OCI-LY1 (cell line): ENCODE measurements at regions not wholly inside any gene's neighbourhood (a gene's known extent, or its start where the extent isn't known, plus 50 kb on each side); places are given as distances from the start of the nearest gene placed in this dataset.

Experiments used
- H2AFZ ChIP-seq: fragments of 200-600 bp; sonication (generic), shearing (Covaris generic); 2 replicates; pipeline ENCODE4 v1.6.0; 2014; ENCODE audit warnings: antibody characterized with exemption, mild to moderate bottlenecking, low read length
- H3F3A ChIP-seq: fragments of 200-600 bp; sonication (generic), shearing (Covaris generic); 2 replicates; pipeline ENCODE4 v1.6.0; 2014; ENCODE audit warnings: mild to moderate bottlenecking, antibody characterized with exemption, low read length, moderate library complexity; ENCODE audit not compliant: insufficient read depth
- H3K27ac ChIP-seq: fragments of 200-600 bp; sonication (generic); 2 replicates; pipeline ENCODE4 v1.5.1; 2014; ENCODE audit warnings: low read length, mixed run types, mild to moderate bottlenecking, low read depth; ENCODE audit not compliant: poor library complexity, severe bottlenecking
- H3K27me3 ChIP-seq: fragments of 200-600 bp; sonication (generic); 2 replicates; pipeline ENCODE4 v1.6.0; 2014; ENCODE audit warnings: antibody characterized with exemption, mild to moderate bottlenecking, low read length, moderate library complexity; ENCODE audit not compliant: insufficient read depth
- H3K36me3 ChIP-seq: fragments of 200-600 bp; sonication (generic); 2 replicates; pipeline ENCODE4 v1.6.1; 2014; ENCODE audit warnings: mild to moderate bottlenecking, antibody characterized with exemption, low read length, moderate library complexity, mixed read lengths; ENCODE audit not compliant: insufficient read depth
- H3K4me1 ChIP-seq: fragments of 200-600 bp; sonication (generic); 2 replicates; pipeline ENCODE4 v1.5.1; 2014; ENCODE audit warnings: mild to moderate bottlenecking, low read length, moderate library complexity; ENCODE audit not compliant: insufficient read depth, severe bottlenecking
- H3K4me2 ChIP-seq: fragments of 200-600 bp; sonication (generic), shearing (Covaris generic); 2 replicates; pipeline ENCODE4 v1.6.1; 2014; ENCODE audit warnings: low read length
- H3K4me3 ChIP-seq: fragments of 200-600 bp; sonication (generic); 2 replicates; pipeline ENCODE4 v1.5.1; 2014; ENCODE audit warnings: low read length, low read depth, mild to moderate bottlenecking, mixed read lengths; ENCODE audit not compliant: poor library complexity, severe bottlenecking
- H3K79me2 ChIP-seq: fragments of 200-600 bp; shearing (Covaris generic); 2 replicates; pipeline ENCODE4 v1.6.1; 2016; ENCODE audit warnings: mixed run types, low read length, mixed read lengths; ENCODE audit not compliant: insufficient read depth
- H3K9ac ChIP-seq: fragments of 200-600 bp; sonication (generic), shearing (Covaris generic); 2 replicates; pipeline ENCODE4 v1.6.1; 2014; ENCODE audit warnings: mild to moderate bottlenecking, low read length, mixed read lengths
- H3K9me2 ChIP-seq: fragments of 200-600 bp; sonication (generic), shearing (Covaris generic); 2 replicates; pipeline ENCODE4 v1.6.1; 2014; ENCODE audit warnings: low read depth, mild to moderate bottlenecking, low read length, mixed read lengths
- H3K9me3 ChIP-seq: fragments of 200-600 bp; shearing (Covaris generic); 2 replicates; pipeline ENCODE4 v1.6.1; 2014; ENCODE audit warnings: low read length, mixed read lengths
- H4K20me1 ChIP-seq: fragments of 200-600 bp; sonication (generic), shearing (Covaris generic); 2 replicates; pipeline ENCODE4 v1.6.0; 2016; ENCODE audit warnings: mild to moderate bottlenecking, low read length; ENCODE audit not compliant: insufficient read depth
- CTCF ChIP-seq: fragments of 200-600 bp; sonication (generic), shearing (Covaris generic); IDR thresholded peaks from 2 replicates; pipeline ENCODE4 v1.5.1; 2017; ENCODE audit warnings: mild to moderate bottlenecking, antibody characterized with exemption, low read length, moderate library complexity, mixed read lengths
- EZH2 ChIP-seq: fragments of 200-600 bp; sonication (generic), shearing (Covaris generic); IDR thresholded peaks from 2 replicates; pipeline ENCODE4 v1.8.0; 2017; ENCODE audit warnings: borderline replicate concordance, mixed run types, mild to moderate bottlenecking, antibody characterized with exemption, low read length, moderate library complexity, mixed read lengths

GRCh38 chr4:17276776-17277175, 235.1 kb downstream of the QDPR start:
- Histone ChIP-seq H3K4me1 (no peaks in the 10 kb centered on the region), H3K79me2 (no peaks in the 10 kb centered on the region), H2AFZ (no peak overlapping the region), H3F3A (no peaks in the 10 kb centered on the region), H3K9ac (no peak overlapping the region), H3K27me3 (no peaks in the 10 kb centered on the region), H3K36me3 (no peaks in the 10 kb centered on the region), H3K27ac (no peak overlapping the region), H3K4me2 (no peak overlapping the region), H3K9me3 (no peaks in the 10 kb centered on the region), H3K9me2 (no peaks in the 10 kb centered on the region), H4K20me1 (no peaks in the 10 kb centered on the region), H3K4me3 (no peak overlapping the region)
- no peak for TF ChIP-seq CTCF
- no peak for TF ChIP-seq EZH2

- no peak for TF ChIP-seq CTCF
- TF ChIP-seq EZH2: no peak
- H2AFZ ChIP-seq: no peak overlapping the region
- H3K27me3 ChIP-seq: no peaks in the 10 kb centered on the region
- no peaks in the 10 kb centered on the region for H3K79me2 ChIP-seq
- H4K20me1 ChIP-seq: no peaks in the 10 kb centered on the region
- no peak overlapping the region for H3K9ac ChIP-seq
- no peaks in the 10 kb centered on the region for H3K9me3 ChIP-seq
- H3K36me3 ChIP-seq: no peaks in the 10 kb centered on the region
- H3K4me3 ChIP-seq: no peak overlapping the region
- H3K4me2 ChIP-seq: no peak overlapping the region
- H3K27ac ChIP-seq: no peak overlapping the region
- no peaks in the 10 kb centered on the region for H3F3A ChIP-seq
- no peaks in the 10 kb centered on the region for H3K4me1 ChIP-seq
- H3K9me2 ChIP-seq: no peaks in the 10 kb centered on the region
Measured at GRCh38 chr4:17275836-17276235, 236.1 kb downstream of the QDPR start.

GRCh38 chr4:17273047-17273446, 238.8 kb downstream of the QDPR start:
- no peaks in the 10 kb centered on the region for H3K9me2 ChIP-seq
- H3K27ac ChIP-seq: no peak overlapping the region
- no peaks in the 10 kb centered on the region for H3K4me1 ChIP-seq
- H3K4me3 ChIP-seq: no peak overlapping the region
- H2AFZ ChIP-seq: no peak overlapping the region
- H3F3A ChIP-seq: no peaks in the 10 kb centered on the region
- no peaks in the 10 kb centered on the region for H3K27me3 ChIP-seq
- no peaks in the 10 kb centered on the region for H3K9me3 ChIP-seq
- no peak for TF ChIP-seq CTCF
- TF ChIP-seq EZH2: no peak
- H3K79me2 ChIP-seq: no peaks in the 10 kb centered on the region
- H3K9ac ChIP-seq: no peak overlapping the region
- no peaks in the 10 kb centered on the region for H4K20me1 ChIP-seq
- no peaks in the 10 kb centered on the region for H3K36me3 ChIP-seq
- no peak overlapping the region for H3K4me2 ChIP-seq
